PC-3 (cell line): ENCODE measurements at regions not wholly inside any gene's neighbourhood (a gene's known extent, or its start where the extent isn't known, plus 50 kb on each side); places are given as distances from the start of the nearest gene placed in this dataset.

ENCODE experiments used
- ATAC-seq: fragments of 200-7000 bp; cut with Tn5 transposase; 2 replicates; pipeline ENCODE4 v1.9.1; 2020; ENCODE audit warnings: mild to moderate bottlenecking, moderate library complexity
- BruUV-seq: library from RNA; stranded (reverse); fragments of 400-500 nt; replicated peaks from 2 replicates; lab custom pipeline; 2021; lab: Mats Ljungman, UMichigan
- CTCF ChIA-PET: fragments of 300-600 bp; sonication (Branson Sonifier 250); formaldehyde crosslinking; loops from one replicate; lab custom pipeline; 2022; ENCODE audit warnings: antibody characterized with exemption; lab: Charles Lee
- POLR2A ChIA-PET: fragments of 300-600 bp; sonication (Branson Sonifier 250); formaldehyde crosslinking; loops from one replicate; lab custom pipeline; 2022; ENCODE audit warnings: antibody characterized with exemption; ENCODE audit not compliant: unreplicated experiment; lab: Charles Lee
- DNase-seq: peaks from one replicate; pipeline ENCODE4 v3.0.0-alpha.2; 2015
- H2AFZ ChIP-seq: fragments of 300-600 bp; sonication (generic); 2 replicates; pipeline ENCODE4 v1.6.0; 2016; ENCODE audit warnings: antibody characterized with exemption, low read length
- H3F3A ChIP-seq: fragments of 300-600 bp; sonication (generic); one replicate; pipeline ENCODE4 v1.6.0; 2017; ENCODE audit warnings: antibody characterized with exemption, low read length, control low read depth, mild to moderate bottlenecking; ENCODE audit not compliant: unreplicated experiment
- H3K27ac ChIP-seq: fragments of 300-600 bp; sonication (generic); 2 replicates; pipeline ENCODE4 v1.5.1; 2016; ENCODE audit warnings: mild to moderate bottlenecking, low read length
- H3K27me3 ChIP-seq: fragments of 300-600 bp; sonication (generic); 2 replicates; pipeline ENCODE4 v1.6.1; 2016; ENCODE audit warnings: low read length, mixed read lengths
- H3K36me3 ChIP-seq: fragments of 300-600 bp; sonication (generic); 2 replicates; pipeline ENCODE4 v1.6.1; 2016; ENCODE audit warnings: low read depth, mixed run types, low read length, mixed read lengths
- H3K4me1 ChIP-seq: fragments of 300-600 bp; sonication (generic); 2 replicates; pipeline ENCODE4 v1.5.1; 2016; ENCODE audit warnings: low read length; ENCODE audit not compliant: insufficient read depth
- H3K4me2 ChIP-seq: fragments of 300-600 bp; sonication (generic); 2 replicates; pipeline ENCODE4 v1.6.0; 2016; ENCODE audit warnings: low read length
- H3K4me3 ChIP-seq: fragments of 300-600 bp; sonication (generic); 2 replicates; pipeline ENCODE4 v1.5.1; 2016; ENCODE audit warnings: mild to moderate bottlenecking, low read length, mixed read lengths
- H3K79me2 ChIP-seq: fragments of 300-600 bp; sonication (generic); 2 replicates; pipeline ENCODE4 v1.6.1; 2017; ENCODE audit warnings: low read length, mixed read lengths
- H3K9ac ChIP-seq: fragments of 300-600 bp; sonication (generic); 2 replicates; pipeline ENCODE4 v1.6.0; 2016; ENCODE audit warnings: mild to moderate bottlenecking, low read length
- H3K9me2 ChIP-seq: fragments of 300-600 bp; sonication (generic); replicated peaks from 2 replicates; pipeline ENCODE4 v1.6.1; 2016; ENCODE audit warnings: mixed run types, low read length, mixed read lengths
- H3K9me3 ChIP-seq: fragments of 300-600 bp; sonication (generic); 2 replicates; pipeline ENCODE4 v1.6.1; 2016; ENCODE audit warnings: low read length, mixed read lengths
- H4K20me1 ChIP-seq: fragments of 300-600 bp; sonication (generic); 2 replicates; pipeline ENCODE4 v1.6.1; 2016; ENCODE audit warnings: low read length, mixed read lengths
- EZH2 ChIP-seq: fragments of 300-600 bp; sonication (generic); IDR thresholded peaks from one replicate; pipeline ENCODE4 v1.6.1; 2017; ENCODE audit warnings: antibody characterized with exemption, mild to moderate bottlenecking, low read length; ENCODE audit not compliant: unreplicated experiment
- EZH2phosphoT487 ChIP-seq: fragments of 300-600 bp; sonication (generic); IDR thresholded peaks from 2 replicates; pipeline ENCODE4 v1.6.1; 2018; ENCODE audit warnings: mild to moderate bottlenecking, antibody characterized with exemption, low read length, borderline replicate concordance
- intact Hi-C: fragments of 100-400 bp; cut with micrococcal nuclease; formaldehyde crosslinking; loops from 2 replicates; pipeline ENCODE4 v1.9.0; 2023
- TF ChIP-seq, protein P1 (sequence below): fragments of 300-600 bp; sonication (generic); conservative IDR thresholded peaks from 2 replicates; pipeline ENCODE4 v1.5.1; 2017; ENCODE audit warnings: antibody characterized with exemption, low read depth, mild to moderate bottlenecking, low read length

DNA sequence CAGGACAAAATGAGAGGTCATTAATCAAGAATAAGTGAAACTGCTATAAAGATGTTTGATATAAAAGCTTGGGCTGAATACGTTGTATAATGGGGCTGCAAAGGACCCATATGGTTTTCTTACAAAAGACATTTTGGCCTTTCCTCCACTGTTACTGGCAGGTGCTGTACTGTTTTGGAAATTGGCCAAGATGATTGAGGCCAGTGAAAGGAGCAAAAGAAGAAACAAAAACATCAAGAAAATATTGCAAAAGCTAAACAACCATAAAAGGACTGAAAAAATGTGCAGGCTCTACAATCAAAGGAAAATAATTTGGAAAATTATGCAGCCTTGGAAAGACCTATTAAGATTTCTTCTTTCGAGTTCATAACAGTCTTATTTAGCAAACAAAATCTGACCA, 222.2 kb upstream of the PPP1R2C start:
- Histone ChIP-seq H2AFZ (no peak overlapping the region), H3K36me3 (no peaks in the 10 kb centered on the region), H3K4me1 (no peaks in the 10 kb centered on the region), H3K27ac (no peak overlapping the region), H3F3A (no peaks in the 10 kb centered on the region), H3K4me2 (no peak overlapping the region), H3K9ac (no peak overlapping the region), H3K9me2 (no peaks in the 10 kb centered on the region), H3K4me3 (no peak overlapping the region), H3K27me3 (no peaks in the 10 kb centered on the region), H3K79me2 (no peaks in the 10 kb centered on the region), H3K9me3 (no peaks in the 10 kb centered on the region), H4K20me1 (no peaks in the 10 kb centered on the region)
- intact Hi-C loops, result no loop called here
- TF ChIP-seq, protein P1, sequence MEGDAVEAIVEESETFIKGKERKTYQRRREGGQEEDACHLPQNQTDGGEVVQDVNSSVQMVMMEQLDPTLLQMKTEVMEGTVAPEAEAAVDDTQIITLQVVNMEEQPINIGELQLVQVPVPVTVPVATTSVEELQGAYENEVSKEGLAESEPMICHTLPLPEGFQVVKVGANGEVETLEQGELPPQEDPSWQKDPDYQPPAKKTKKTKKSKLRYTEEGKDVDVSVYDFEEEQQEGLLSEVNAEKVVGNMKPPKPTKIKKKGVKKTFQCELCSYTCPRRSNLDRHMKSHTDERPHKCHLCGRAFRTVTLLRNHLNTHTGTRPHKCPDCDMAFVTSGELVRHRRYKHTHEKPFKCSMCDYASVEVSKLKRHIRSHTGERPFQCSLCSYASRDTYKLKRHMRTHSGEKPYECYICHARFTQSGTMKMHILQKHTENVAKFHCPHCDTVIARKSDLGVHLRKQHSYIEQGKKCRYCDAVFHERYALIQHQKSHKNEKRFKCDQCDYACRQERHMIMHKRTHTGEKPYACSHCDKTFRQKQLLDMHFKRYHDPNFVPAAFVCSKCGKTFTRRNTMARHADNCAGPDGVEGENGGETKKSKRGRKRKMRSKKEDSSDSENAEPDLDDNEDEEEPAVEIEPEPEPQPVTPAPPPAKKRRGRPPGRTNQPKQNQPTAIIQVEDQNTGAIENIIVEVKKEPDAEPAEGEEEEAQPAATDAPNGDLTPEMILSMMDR, result no peak
- TF ChIP-seq EZH2, result no peak
- TF ChIP-seq EZH2phosphoT487, result no peak
- ATAC-seq (no peak), DNase-seq (no peak)
- BruUV-seq, result no TSS peak
- ChIA-PET POLR2A (no interaction called here), CTCF (no interaction called here)

DNA sequence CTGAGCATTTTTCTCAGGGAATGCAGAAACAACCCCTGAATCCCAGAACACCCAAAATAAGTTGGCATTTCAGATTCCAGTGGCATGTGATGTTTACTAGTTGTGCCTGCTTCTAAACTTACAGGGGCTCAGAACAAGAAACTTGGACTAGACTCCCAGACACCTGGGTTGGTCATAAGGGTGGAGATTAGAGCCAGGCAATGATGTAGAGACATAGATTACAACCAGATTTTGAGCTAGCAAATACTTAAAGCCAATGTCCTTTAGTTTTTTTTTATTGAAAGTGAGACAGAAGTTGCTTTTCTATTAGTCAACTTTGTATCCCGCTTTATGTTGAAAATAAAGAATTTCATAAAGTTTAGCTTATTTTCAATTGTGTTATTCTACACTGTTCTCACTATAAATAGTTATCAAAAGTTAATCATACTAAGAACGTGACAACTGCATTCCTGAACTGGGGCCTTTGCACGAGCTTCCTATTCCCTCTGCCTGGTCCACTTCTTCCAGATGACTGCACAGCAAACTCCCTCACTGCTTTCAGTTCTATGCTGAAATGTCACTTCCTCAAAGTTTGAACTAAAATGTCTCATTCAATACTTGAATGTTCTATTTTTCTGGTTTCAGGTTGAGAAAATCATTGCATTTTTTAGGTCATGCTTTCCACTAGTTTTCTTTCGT, 224.7 kb upstream of the PPP1R2C start:
- no TSS peak for BruUV-seq
- Histone ChIP-seq H3K9me3 (no peaks in the 10 kb centered on the region), H3K4me2 (no peak overlapping the region), H3K27ac (no peak overlapping the region), H3K9me2 (no peaks in the 10 kb centered on the region), H3K79me2 (no peaks in the 10 kb centered on the region), H3K36me3 (no peaks in the 10 kb centered on the region), H3K9ac (no peak overlapping the region), H3K4me3 (no peak overlapping the region), H3F3A (no peaks in the 10 kb centered on the region), H4K20me1 (no peaks in the 10 kb centered on the region), H3K4me1 (no peaks in the 10 kb centered on the region), H3K27me3 (no peaks in the 10 kb centered on the region), H2AFZ (no peak overlapping the region)
- no peak for DNase-seq
- CTCF ChIA-PET, result no interaction called here
- no peak for ATAC-seq
- POLR2A ChIA-PET, result no interaction called here
- intact Hi-C loops, result no loop called here
- no peak for TF ChIP-seq EZH2phosphoT487
- no peak for TF ChIP-seq EZH2
- TF ChIP-seq, protein P1, result no peak

DNA sequence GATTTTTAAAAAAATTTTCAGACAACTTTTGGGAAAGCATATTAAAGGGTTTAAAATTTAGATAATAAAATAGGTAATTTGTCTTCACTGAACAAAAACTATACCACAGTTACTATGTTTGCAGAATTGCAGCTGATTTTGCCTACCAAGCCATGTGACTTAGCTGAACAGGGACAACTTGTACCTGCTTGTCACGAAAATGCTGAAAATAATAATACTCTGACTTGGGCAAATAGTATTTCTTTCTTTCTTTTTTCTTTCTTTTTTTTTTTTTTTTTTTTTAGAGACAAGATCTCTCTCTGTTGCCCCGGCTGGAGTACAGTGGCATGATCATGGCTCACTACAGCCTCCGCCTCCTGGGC, 225.2 kb upstream of the PPP1R2C start:
- no peak overlapping the region for H3K27ac ChIP-seq
- H2AFZ ChIP-seq, result no peak overlapping the region
- no peak overlapping the region for H3K4me2 ChIP-seq
- H3K9me2 ChIP-seq, result no peaks in the 10 kb centered on the region
- no peak overlapping the region for H3K4me3 ChIP-seq
- H3K27me3 ChIP-seq, result no peaks in the 10 kb centered on the region
- H3K36me3 ChIP-seq, result no peaks in the 10 kb centered on the region
- DNase-seq (no peak), ATAC-seq (no peak)
- no peaks in the 10 kb centered on the region for H3K4me1 ChIP-seq
- H3F3A ChIP-seq, result no peaks in the 10 kb centered on the region
- H3K9ac ChIP-seq, result no peak overlapping the region
- TF ChIP-seq, protein P1, result no peak
- TF ChIP-seq EZH2phosphoT487 (no peak), EZH2 (no peak)
- ChIA-PET CTCF (no interaction called here), POLR2A (no interaction called here)
- H3K79me2 ChIP-seq, result no peaks in the 10 kb centered on the region
- no peaks in the 10 kb centered on the region for H4K20me1 ChIP-seq
- H3K9me3 ChIP-seq, result no peaks in the 10 kb centered on the region
- BruUV-seq, result no TSS peak
- intact Hi-C loops, result no loop called here
